ENCODE measurements at regions not wholly inside any gene's neighbourhood (a gene's known extent, or its start where the extent isn't known, plus 50 kb on each side); places are given as distances from the start of the nearest gene placed in this dataset.

GRCh38 chr5:90185897-90186468 is 223.6 kb downstream of the CETN3 start:
- no peak for DNase-seq

- no peak for DNase-seq
Observed at GRCh38 chr5:90184764-90185163, 224.8 kb downstream of the CETN3 start.

- no peak for DNase-seq
Observed at GRCh38 chr5:90182726-90183125, 226.8 kb downstream of the CETN3 start.

GRCh38 chr5:90174236-90174635 is 235.3 kb downstream of the CETN3 start:
- no peak for DNase-seq

GRCh38 chr5:90173299-90174030 is 236.1 kb downstream of the CETN3 start:
- no peak for DNase-seq

GRCh38 chr5:90171466-90171865 is 238.1 kb downstream of the CETN3 start:
- DNase-seq, result no peak

GRCh38 chr5:90170261-90170660 is 239.3 kb downstream of the CETN3 start:
- no peak for DNase-seq

- no peak for DNase-seq
Observed at GRCh38 chr5:90169078-90169477, 240.5 kb downstream of the CETN3 start.

- DNase-seq, result no peak
Observed at GRCh38 chr5:90168399-90168798, 241.2 kb downstream of the CETN3 start.

- no peak for DNase-seq
Observed at GRCh38 chr5:90166816-90167215, 242.7 kb downstream of the CETN3 start.

GRCh38 chr5:90162324-90162723 is 247.2 kb downstream of the CETN3 start:
- DNase-seq, result no peak

GRCh38 chr5:90161414-90161813 is 248.1 kb downstream of the CETN3 start:
- no peak for DNase-seq

- DNase-seq, result no peak
Observed at GRCh38 chr5:90158131-90158530, 251.4 kb downstream of the CETN3 start.

- DNase-seq, result no peak
Observed at GRCh38 chr5:90153031-90153430, 256.5 kb downstream of the CETN3 start.

- no peak for DNase-seq
Observed at GRCh38 chr5:90144625-90145327, 264.8 kb downstream of the CETN3 start.

GRCh38 chr5:90142541-90142940 is 267.0 kb downstream of the CETN3 start:
- DNase-seq, result no peak

GRCh38 chr5:90141984-90142383 is 267.6 kb downstream of the CETN3 start:
- DNase-seq, result no peak

GRCh38 chr5:90136952-90137528 is 272.5 kb downstream of the CETN3 start:
- DNase-seq, result no peak

- DNase-seq, result peak; percentile 45
Observed at GRCh38 chr5:90135779-90136378, 273.7 kb downstream of the CETN3 start.

GRCh38 chr5:90134892-90135291 is 274.7 kb downstream of the CETN3 start:
- DNase-seq, result no peak

- DNase-seq, result no peak
Observed at GRCh38 chr5:90134381-90134780, 275.2 kb downstream of the CETN3 start.

GRCh38 chr5:90133941-90134340 is 275.6 kb downstream of the CETN3 start:
- DNase-seq, result no peak

- no peak for DNase-seq
Observed at GRCh38 chr5:90131383-90132133, 278.0 kb downstream of the CETN3 start.
